TTC549 (cell line): ENCODE measurements at regions not wholly inside any gene's neighbourhood (a gene's known extent, or its start where the extent isn't known, plus 50 kb on each side); places are given as distances from the start of the nearest gene placed in this dataset.
"Not testable (repeated sequence)": the region's sequence is repeated elsewhere in the genome, so short reads cannot be mapped to it uniquely, and the experiment has no call there.

Experiments used
- FAIRE-seq: peaks from 2 replicates; lab custom pipeline; 2012; peaks lifted over from hg19 to GRCh38; lab: Jason Lieb, UNC

DNA sequence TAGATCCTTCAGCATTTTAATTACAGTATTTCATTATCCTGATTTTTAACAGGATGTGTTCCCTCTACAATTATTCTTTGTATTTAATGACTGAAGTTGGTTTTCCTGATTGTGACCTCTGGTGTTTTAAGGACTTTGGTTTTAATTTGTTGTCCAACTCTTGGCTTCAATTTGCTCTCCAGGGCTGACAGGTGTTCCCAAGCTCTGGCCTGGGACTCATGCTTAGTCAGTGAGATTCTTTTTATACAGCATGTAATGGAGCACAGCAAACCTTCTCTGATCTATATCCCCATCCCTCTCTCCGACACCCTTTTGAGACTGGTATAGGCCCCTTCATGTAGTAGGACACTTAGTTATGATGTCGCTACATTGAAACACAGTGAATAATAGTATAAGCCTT is 896.3 kb downstream of the TSN start:
- no peak for FAIRE-seq

DNA sequence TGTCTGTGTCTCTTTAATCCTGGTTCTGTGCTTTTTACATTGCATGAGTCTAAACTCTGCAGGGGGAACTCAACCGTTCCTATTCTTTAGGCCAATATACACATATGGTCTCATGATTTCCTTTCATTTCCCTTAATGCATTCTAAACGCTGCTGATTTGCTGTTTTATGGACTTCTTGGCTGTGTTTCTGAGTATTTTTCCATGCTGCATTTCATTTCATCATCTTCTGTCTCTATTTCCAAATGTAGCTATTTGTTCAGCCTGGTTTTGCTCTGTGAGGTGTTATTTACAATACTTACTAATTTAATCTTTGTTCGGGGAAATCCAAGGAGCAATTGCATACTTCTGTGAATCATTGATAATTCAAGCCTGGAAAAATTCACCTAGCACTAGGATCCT is 897.2 kb downstream of the TSN start:
- no peak for FAIRE-seq

DNA sequence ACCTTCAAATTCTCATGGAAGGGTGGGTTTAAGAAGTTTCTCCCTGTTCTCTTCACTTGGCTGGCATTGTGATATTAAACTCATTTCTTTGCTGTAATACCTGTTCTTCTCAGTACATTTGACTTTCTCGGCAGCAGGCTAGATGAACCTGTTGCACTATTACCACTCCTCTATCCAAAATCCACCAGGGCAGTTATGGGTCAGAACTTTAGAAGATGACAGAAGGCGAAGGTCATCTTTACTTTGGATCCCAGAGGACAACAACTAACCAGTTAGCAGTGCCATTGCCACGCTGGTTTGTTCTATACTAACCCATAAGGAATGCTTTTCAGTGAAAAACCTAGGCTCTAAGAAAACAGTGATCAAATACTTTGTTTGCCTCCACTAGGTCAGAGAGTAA is 901.0 kb downstream of the TSN start:
- FAIRE-seq = no peak

DNA sequence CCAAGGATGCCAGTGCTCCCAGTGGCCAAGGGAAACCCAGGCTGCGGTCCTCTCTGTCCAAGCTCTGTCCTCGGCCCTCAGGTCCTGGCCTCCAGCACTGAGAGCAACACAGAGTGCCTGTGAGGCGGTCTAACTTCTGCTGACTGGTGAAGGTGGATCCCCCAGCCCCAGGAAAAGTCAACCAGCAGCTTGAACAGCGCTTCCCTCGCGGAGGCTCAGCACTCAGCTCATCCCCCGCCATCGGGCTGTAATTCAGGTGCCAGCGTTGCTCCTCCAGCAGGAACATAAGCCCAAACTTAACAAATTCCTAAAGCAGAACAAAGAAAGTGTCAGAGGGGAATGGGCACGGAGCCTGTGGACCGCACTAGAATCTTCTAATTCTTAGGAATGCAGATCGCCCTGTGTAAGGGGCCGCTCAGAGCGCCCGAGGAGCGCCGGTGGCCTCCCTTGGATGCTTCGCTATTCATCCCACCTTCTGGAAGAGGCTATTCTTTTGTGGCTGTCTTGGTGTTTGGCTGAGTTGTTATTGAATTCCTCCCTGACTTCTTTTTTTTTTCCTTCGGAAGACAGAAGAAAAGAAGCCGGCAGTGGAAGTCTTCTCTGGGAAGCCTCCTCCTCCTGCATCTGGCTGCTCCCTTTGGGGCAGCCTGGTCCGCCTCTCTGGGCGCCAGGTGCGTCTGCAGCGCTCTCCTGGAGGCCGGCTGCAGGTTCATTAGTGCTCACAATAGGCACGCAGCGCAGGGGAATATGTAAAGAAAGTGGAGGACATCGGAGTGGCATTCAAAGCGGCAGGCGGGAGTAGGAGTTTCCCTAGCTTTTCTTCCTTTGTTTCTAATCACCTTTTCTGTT is 905.6 kb downstream of the TSN start:
- FAIRE-seq = no peak

DNA sequence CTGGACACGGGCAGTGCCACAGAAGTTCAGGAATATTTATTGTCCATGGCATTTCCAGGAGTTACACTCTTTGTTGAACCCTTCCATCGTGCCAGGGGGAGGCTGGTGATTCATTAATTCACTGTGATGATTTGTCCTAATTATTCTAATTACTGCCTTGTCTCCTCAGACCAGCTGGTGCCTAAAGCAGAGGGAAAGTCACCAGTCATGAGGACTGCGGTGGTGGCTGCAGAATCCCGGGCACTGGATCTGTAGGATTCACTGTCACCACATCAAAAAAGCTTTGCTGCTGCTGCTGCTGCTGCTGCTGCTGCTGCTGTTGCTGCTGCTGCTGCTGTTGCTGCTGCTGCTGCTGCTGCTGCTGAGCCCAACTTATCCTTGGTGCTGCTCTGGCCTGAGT is 908.2 kb downstream of the TSN start:
- no peak for FAIRE-seq

DNA sequence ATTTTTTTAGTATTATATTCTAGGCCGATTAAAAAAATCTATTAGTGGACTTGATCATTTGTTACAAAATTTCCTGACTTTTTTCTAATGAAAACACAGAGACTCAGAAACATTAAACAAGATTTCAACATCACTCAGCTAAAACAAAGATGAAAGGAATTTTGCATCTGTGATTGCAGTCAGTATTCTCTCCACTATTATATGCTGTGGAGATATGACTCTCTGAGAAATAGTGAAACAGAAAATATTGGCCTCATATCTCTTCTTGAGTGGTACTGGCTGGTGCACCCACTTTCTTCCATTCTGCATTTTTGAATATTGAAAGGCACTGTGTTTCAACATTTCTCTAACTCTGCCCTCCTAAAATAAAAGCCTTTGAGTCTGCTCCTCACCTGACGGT is 914.2 kb downstream of the TSN start:
- no peak for FAIRE-seq

DNA sequence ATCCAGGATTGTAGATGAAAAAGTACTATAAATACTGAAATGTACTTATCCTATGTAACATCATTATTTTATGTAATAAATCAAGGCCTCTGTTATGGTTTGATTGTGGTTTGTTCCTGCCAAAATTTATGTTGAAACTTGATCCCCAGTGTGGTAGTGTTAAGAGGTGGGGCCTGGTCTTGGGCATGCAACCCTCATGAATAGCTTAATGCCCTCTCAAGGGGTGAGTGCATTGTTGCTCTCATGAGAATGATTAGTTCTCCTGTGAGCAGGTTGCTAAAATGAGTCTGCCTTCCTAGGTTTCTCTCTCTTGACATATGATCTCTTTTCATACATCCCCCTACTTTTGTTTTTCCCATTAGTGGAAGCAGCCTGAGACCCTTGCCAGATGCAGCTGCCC is 915.4 kb downstream of the TSN start:
- FAIRE-seq = no peak

DNA sequence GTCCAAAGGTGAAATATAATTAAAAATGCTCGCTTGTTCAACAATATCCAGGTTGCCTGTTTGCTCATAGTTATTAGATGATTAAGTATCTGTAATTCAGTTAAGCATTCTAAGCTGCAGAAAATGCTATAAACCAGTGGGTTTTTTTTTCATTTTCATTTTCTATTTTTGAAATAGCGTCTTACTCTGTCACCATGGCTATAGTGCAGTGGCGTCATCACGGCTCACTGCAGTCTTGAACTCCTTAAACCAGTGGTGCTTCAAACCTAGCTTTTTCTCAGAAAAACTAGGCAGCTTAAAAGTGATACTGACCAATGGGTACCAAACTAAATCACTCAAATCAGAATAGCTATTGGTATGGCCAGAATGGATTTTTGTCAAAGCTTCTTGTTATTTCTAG is 925.2 kb downstream of the TSN start:
- FAIRE-seq = no peak

DNA sequence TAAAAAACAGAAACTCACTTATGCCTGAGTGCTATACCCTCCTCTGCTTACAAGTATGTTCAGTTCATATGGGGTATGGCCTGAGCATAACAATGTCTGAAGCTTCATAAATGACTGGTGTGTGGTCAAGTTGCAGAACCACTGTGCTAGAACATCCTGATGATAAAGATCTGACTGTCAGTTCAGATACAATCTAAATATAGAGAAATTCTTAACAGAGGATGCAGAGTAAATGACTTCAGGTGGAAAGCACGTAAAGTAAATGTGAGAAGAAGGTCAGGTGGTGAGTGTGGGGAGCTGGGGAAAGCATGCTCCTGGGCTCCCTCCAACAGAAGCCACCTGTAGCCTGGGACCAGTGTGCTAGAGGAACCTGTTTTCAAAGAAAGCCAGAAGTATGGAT is 926.2 kb downstream of the TSN start:
- FAIRE-seq = no peak

DNA sequence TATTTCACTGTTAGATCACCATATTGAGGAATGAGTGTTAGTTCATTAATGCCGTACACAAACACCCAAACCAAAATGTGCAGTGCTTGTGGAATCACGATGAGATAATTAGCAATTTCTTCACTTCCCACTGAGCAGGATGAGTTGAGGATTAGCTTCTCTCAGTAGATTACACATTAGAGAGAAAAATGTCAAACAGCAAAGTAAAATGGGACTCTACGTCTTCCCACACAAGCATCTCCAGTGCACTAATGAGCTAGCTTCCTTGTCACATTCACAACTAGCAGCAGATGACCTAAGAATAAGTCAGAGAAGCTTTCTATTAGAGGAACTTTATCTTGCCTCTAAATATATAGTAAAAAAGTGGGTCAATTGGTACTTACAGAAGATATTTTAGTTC is 926.9 kb downstream of the TSN start:
- FAIRE-seq = no peak

DNA sequence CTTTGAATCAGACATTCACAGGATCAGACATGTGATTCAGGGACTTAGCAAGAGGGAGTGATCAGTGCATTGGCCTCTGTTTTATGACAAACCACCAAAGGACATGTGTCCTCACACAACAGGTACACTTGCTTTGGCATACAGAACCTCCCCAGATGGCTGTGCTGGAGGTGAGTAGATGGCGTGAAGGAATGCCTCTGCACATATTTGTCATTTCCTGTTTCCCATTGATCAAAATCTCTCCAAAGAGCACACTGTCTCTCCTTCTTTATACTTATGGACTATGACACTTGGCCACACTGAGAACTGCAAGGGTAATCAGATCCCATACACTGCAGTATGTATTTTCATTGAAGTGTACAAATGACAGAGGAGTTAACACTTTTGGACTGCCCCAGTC is 927.6 kb downstream of the TSN start:
- no peak for FAIRE-seq

DNA sequence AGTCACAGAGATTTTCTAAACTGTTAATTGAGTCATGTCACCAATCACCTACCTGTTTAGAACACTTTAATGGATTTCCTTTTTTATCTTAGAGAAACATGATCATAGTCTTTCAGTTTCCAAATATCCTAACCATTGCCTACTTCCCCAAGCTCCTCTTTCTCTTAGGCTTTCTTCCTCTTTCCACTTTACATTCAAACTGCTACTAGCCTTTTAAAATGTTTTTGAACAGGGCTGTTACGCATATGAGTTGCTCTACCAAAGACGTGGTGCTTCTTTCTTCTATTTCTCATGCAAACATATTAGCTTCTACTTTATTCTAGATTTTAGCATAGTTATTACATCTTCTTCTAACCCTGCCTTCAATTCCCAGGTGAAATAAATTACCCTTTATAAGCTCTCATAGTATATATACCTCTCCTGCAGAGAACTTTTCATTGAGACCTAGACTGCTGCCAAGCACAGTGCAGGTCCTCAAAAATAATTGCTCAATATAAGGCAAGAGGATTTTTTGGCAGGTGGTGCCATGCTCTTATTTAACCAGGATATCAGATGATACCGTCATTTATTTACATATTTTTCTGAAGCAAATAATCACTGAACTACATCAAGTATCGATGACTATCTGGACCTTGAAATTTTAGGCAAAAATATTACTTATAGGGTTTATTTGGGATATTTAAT is 937.1 kb downstream of the TSN start:
- FAIRE-seq = no peak

DNA sequence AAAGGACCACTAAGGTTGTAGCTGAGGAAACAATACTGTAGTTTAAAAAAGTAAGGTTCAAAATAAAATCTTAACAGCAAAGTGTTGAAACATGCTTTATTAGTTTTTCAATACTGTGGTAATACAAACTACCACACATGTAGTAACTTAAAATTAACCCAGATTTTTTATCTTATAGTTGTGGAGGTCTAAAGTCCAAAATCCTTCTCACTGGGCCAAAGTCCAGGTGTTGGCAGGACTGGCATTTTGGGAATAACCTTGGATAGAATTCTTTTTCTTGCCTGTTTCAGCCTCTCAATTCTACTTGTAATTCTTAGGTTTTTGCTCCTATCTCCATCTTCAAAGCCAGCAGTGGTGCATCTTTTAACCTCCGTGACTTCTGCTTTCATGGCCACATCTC is 942.0 kb downstream of the TSN start:
- no peak for FAIRE-seq

DNA sequence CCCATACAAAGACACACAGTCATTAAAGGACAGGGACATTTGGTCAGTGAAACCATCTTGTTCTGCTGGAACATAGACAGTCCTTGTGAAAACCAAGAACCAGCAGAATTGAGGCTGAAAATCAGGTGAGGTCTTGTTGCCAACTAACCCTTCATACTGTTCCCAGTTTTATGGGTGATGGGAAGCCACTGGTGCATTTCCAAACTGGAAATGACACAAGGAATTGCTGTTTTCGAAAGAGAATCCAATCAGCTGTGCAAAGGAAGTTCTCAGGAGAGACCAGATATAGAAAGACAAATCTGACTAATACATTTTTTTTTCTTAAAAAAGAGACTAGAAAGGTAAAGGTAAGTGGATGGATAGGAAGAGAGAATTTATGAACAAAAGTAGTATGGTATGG is 948.2 kb downstream of the TSN start:
- no peak for FAIRE-seq

DNA sequence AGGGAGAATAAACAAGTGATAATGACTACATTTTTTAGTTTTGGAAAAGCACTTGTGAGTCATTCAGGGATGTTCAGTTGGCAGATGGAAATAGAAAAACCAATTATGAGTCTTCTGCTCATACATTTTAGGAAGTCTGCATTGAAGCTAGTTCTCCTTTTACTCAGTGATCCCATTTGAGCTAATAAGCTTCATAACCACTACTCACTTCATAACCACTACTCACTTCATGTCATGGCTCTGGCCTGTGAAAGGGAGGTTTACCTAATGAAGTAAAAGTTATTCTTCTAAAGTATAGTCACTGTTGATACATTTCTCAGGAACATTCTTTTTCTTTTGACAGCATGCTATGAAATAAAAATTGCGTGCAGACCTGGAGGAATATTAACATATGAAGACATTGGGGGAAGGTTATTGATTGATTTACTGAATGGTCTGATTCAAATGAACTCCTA is 948.7 kb downstream of the TSN start:
- no peak for FAIRE-seq

DNA sequence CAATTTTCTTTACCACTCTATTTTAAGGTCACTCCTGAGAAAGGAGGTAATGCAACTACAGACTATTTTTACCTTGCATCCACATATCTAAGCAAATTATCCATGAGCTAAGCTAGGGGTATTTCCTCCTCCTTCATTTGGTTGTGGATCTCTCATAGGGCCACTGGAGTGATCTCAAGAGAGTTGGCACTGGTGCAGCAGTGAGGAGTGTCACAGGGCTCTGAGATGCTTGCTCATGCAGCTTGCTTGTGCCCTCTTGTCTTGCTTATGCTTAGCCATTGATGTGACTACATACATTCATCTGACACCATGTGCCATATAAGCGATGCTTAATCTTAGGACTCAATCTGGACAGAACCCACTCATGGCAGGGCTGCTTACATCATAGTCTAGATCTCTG is 950.3 kb downstream of the TSN start:
- FAIRE-seq = no peak

DNA sequence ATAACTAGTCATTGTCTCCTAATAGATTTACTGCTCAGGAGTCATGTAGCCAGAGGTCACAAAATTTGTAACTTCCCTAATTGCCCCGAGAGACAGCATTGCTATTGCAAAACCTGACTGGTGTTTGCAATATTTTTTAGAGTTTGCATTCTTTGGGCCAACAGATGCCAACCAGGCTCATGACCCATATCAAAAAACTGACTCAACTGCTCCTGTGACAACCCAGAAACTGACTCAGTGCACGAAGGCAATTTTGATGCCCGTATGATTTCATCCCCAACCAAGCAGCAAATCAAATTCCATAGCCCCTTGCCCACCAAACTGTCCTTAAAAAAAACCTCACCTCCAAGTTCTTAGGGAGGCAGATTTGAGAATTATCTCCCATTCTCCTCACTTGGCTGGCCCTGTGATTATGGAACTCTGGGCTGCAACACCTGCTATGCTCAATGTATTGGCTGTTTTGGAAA is 951.3 kb downstream of the TSN start:
- no peak for FAIRE-seq

DNA sequence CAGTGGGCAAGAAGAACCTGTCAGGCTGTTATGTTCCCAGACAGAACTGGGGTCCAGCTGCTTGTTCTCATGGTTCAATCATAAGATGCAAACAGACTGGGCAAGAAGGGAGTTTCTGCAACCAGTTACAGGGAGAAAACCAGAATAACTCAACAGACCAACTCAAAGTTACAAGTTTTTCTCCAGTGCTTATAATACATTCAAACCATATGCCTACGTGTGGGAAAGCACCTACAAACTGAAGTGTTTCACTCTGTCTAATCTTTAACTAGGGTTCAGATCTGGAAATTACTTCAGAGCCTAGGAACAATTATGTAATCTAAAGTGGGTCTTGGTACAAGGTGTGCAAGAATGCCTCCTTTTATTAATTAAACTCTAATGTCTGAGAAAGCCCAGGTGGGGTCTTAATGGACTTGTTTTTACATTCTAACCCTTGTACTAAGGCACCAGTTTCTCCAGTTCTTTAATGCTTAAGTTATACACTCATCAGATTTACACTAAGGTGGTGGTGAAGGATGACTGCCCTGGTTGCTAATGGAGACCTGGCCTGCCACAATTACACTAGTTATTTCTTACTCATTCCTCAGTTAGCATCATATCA is 951.9 kb downstream of the TSN start:
- FAIRE-seq = no peak

DNA sequence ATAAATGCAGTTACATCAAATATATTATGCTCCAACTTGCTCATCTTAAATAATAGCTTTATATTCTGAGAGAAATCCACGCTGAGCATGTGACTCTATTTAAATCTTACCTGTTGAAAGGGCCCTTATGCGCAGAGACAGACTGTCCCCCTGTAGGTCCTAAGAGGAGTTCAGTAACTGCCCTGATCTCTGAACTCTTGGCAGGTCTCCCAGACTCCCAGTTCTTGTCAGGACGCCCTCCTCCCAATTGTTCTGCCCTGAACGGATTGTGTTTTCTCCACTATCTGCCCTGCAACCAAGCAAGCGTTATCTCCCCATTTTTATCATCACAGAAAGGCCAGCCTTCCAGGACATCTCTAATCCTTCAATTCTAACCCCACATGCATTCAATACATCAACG is 954.6 kb downstream of the TSN start:
- FAIRE-seq = no peak

DNA sequence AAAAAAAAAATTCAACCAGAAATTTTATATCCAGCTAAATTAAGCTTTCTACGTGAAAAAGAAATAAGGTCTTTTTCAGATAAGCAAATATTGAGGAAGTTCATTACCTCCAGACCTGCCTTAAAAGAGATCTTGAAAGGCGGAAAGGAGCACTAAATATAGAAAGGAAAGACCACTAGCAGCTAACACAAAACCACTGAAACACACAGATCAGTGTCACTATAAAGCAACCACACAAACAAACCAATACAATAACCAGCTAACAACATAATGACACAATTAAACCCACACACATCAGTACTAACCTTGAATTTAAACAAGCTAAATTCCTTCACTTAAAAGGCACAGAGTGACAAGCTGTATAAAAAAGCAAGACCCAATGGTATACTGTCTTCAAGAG is 958.3 kb downstream of the TSN start:
- FAIRE-seq = no peak

DNA sequence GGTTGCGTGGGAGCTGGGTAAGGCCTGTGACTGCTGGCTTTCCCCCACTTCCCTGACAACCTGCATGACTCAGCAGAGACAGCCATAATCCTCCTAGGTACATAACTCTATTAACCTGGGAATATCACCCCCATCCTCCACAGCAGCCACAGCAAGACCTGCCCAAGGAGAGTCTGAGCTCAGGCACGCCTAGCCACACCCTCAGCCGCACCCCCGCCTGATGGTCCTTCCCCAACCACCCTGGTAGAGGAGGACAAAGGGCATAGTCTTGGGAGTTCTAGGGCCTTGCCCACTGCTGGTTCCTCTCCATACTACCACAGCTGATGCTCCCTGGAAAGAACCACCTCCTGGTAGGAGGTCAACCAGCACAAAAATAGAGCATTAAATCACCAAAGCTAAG is 965.4 kb downstream of the TSN start:
- not testable (repeated sequence) for FAIRE-seq

DNA sequence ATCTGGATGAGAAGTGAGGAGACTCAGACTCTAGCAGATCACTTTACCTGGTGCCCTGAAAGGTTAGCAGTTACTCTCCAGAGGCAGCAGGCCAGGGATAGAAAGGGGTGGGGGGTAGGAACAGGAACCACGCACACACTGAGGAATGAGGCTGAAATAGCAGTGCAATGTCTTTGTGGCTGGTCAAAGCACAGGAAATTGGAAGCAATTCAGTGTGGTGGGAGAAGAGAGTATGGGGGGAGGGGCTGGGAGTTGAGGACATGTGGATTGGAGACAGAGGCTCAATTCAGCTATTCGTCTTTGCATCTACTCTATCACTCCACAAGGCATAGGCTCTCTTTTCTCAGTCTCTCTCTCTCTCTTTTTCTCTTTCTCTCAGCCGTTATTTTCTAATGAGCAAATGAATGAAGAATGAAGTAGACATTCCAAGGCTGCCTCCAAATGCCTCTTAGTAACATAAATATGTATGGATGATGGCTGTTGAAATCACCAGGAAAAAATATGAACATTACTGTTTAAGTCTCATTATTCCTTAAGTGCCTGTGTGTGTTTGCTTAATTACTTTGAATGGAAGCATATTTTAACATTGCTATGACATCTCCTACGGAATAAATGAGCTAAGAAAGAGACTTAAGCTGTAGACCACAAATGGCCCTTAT is 979.4 kb downstream of the TSN start:
- no peak for FAIRE-seq

DNA sequence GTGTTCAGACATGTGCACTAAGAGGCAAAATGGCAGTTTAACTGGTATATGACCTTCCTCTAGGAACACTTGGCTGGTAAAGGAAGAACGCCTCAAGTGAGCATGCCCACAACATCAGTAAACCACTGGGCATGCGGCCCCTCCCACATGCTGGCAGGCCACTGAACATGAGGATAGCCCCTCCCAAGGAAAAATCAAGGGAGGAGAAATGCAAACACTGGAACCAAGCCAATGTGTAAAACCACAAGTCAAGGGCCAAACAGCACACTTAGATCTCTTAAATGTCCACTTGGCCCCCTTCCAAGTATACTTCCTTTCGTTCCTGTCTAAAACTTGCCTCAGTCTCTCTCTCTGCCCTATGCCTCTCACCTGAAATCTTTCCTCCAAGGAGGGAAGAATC is 980.8 kb downstream of the TSN start:
- no peak for FAIRE-seq
